A673 (cell line): ENCODE measurements at regions not wholly inside any gene's neighbourhood (a gene's known extent, or its start where the extent isn't known, plus 50 kb on each side); places are given as distances from the start of the nearest gene placed in this dataset.
A peak's percentile ranks its signal among the peaks of the same experiment; 100 is the strongest.

Experiments
- BruUV-seq: library from RNA; stranded (reverse); fragments of 400-500 nt; replicated peaks from 2 replicates; lab custom pipeline; 2021; lab: Mats Ljungman, UMichigan
- CTCF ChIA-PET: fragments of 300-600 bp; sonication (Branson Sonifier 250); formaldehyde crosslinking; loops from one replicate; lab custom pipeline; 2022; ENCODE audit warnings: antibody characterized with exemption; lab: Charles Lee
- POLR2A ChIA-PET: fragments of 300-600 bp; sonication (Branson Sonifier 250); formaldehyde crosslinking; loops from one replicate; lab custom pipeline; 2022; ENCODE audit warnings: antibody characterized with exemption; ENCODE audit not compliant: low non-redundant PET; lab: Charles Lee
- DNase-seq: peaks from one replicate; pipeline ENCODE4 v3.0.0-alpha.2; 2015; ENCODE audit warnings: low spot score
- H3K27ac ChIP-seq: fragments of 200-600 bp; sonication (generic); 2 replicates; pipeline ENCODE4 v1.5.1; 2016; ENCODE audit warnings: mixed run types, low read depth, mild to moderate bottlenecking, mixed read lengths, antibody characterized with exemption, low read length; ENCODE audit not compliant: poor library complexity, severe bottlenecking
- H3K27me3 ChIP-seq: fragments of 200-600 bp; sonication (generic); replicated peaks from 2 replicates; pipeline ENCODE4 v1.6.1; 2017; ENCODE audit warnings: mixed run types, low read depth, mild to moderate bottlenecking, mixed read lengths, antibody characterized with exemption, low read length; ENCODE audit not compliant: insufficient read depth, poor library complexity
- H3K36me3 ChIP-seq: fragments of 200-600 bp; sonication (generic); 2 replicates; pipeline ENCODE4 v1.6.1; 2016; ENCODE audit warnings: mixed run types, mild to moderate bottlenecking, mixed read lengths, antibody characterized with exemption, low read length; ENCODE audit not compliant: insufficient read depth, poor library complexity, severe bottlenecking
- H3K4me1 ChIP-seq: fragments of 200-600 bp; sonication (generic); 2 replicates; pipeline ENCODE4 v1.6.1; 2017; ENCODE audit warnings: mixed run types, mild to moderate bottlenecking, mixed read lengths, antibody characterized with exemption, low read length; ENCODE audit not compliant: insufficient read depth, poor library complexity, severe bottlenecking
- H3K4me3 ChIP-seq: fragments of 200-600 bp; sonication (generic); 2 replicates; pipeline ENCODE4 v1.5.1; 2016; ENCODE audit warnings: low read depth, mixed run types, mild to moderate bottlenecking, mixed read lengths, low read length; ENCODE audit not compliant: poor library complexity, severe bottlenecking
- H3K9me3 ChIP-seq: fragments of 200-600 bp; sonication (generic); 2 replicates; pipeline ENCODE4 v1.6.1; 2016; ENCODE audit warnings: mixed run types, low read depth, mild to moderate bottlenecking, mixed read lengths, antibody characterized with exemption, low read length; ENCODE audit not compliant: poor library complexity, severe bottlenecking
- CTCF ChIP-seq: fragments of 300-800, 200-600 bp; sonication (generic); conservative IDR thresholded peaks from 2 replicates; pipeline ENCODE4 v1.5.1; 2017; ENCODE audit warnings: low read depth, mild to moderate bottlenecking, antibody characterized with exemption, low read length, moderate library complexity, mixed read lengths
- EZH2 ChIP-seq: fragments of 200-600 bp; sonication (generic); IDR thresholded peaks from 2 replicates; pipeline ENCODE4 v1.6.1; 2017; ENCODE audit warnings: borderline replicate concordance, low read depth, mild to moderate bottlenecking, mixed read lengths, antibody characterized with exemption, low read length; ENCODE audit not compliant: poor library complexity, severe bottlenecking
- intact Hi-C: fragments of 100-400 bp; cut with micrococcal nuclease; formaldehyde crosslinking; loops from one replicate; pipeline ENCODE4 v1.10.0; 2022; ENCODE audit not compliant: unreplicated experiment

GRCh38 chr16:66269617-66270332, 96.7 kb upstream of the CDH5 start:
- DNase-seq: peak; percentile 58
- Histone ChIP-seq H3K4me3 (no peak overlapping the region), H3K27ac (peak overlapping the region; percentile 78), H3K4me1 (peaks cover 49% of the 10 kb centered on the region), H3K9me3 (no peaks in the 10 kb centered on the region), H3K27me3 (no peaks in the 10 kb centered on the region), H3K36me3 (no peaks in the 10 kb centered on the region)
- no TSS peak for BruUV-seq
- POLR2A ChIA-PET: no interaction called here
- intact Hi-C loops: loop anchor here (2.0 to 10.0 kb wide), 5 partner anchors 75 to 1147 kb away; partner anchors contain the start of gene CDH11
- TF ChIP-seq CTCF (no peak), EZH2 (no peak)
- CTCF ChIA-PET: interaction anchor here (1.1 kb wide), 1 partner anchor 437 kb away, joined by 4 read pairs; no protein-coding TSS in a partner anchor

GRCh38 chr16:66267292-66268014, 99.0 kb upstream of the CDH5 start:
- ChIA-PET POLR2A (interaction anchor here (0.7 kb wide), 1 partner anchor 21 kb away, joined by 3 read pairs; no protein-coding TSS in a partner anchor), CTCF (interaction anchor here (0.6 kb wide), 1 partner anchor 1264 kb away, joined by 6 read pairs; no protein-coding TSS in a partner anchor)
- no peaks in the 10 kb centered on the region for H3K9me3 ChIP-seq
- no peak for DNase-seq
- H3K27ac ChIP-seq: peak overlapping the region; percentile 32
- peaks cover 47% of the 10 kb centered on the region for H3K4me1 ChIP-seq
- no peaks in the 10 kb centered on the region for H3K27me3 ChIP-seq
- intact Hi-C loops: no loop called here
- no peak overlapping the region for H3K4me3 ChIP-seq
- no peak for TF ChIP-seq CTCF
- TF ChIP-seq EZH2: no peak
- no peaks in the 10 kb centered on the region for H3K36me3 ChIP-seq
- no TSS peak for BruUV-seq

- peak; percentile 55 for DNase-seq
- Histone ChIP-seq H3K27ac (no peak overlapping the region), H3K27me3 (no peaks in the 10 kb centered on the region), H3K4me1 (peaks cover 47% of the 10 kb centered on the region), H3K9me3 (no peaks in the 10 kb centered on the region), H3K36me3 (no peaks in the 10 kb centered on the region), H3K4me3 (no peak overlapping the region)
- ChIA-PET POLR2A (interaction anchor here (0.7 kb wide), 1 partner anchor 22 kb away, joined by 3 read pairs; no protein-coding TSS in a partner anchor), CTCF (no interaction called here)
- BruUV-seq: no TSS peak
- intact Hi-C loops: no loop called here
- TF ChIP-seq CTCF: no peak
- no peak for TF ChIP-seq EZH2
Measured at GRCh38 chr16:66266436-66267291, 99.8 kb upstream of the CDH5 start.
